Panc1 (cell line): ENCODE measurements at regions not wholly inside any gene's neighbourhood (a gene's known extent, or its start where the extent isn't known, plus 50 kb on each side); places are given as distances from the start of the nearest gene placed in this dataset.

Experiments
- POLR2AphosphoS5 ChIP-seq: IDR thresholded peaks from 2 replicates; pipeline ENCODE4 v1.6.1; 2012; ENCODE audit warnings: mild to moderate bottlenecking, low read depth, low read length, moderate library complexity
- REST ChIP-seq, 2 experiments: IDR thresholded peaks; 2 replicates each; pipeline ENCODE4 v1.6.1; 2011 to 2012; ENCODE audit warnings: low read depth in 2 of 2, control low read depth in 1 of 2, low read length in 1 of 2, mild to moderate bottlenecking in 1 of 2, moderate library complexity in 1 of 2; ENCODE audit not compliant: insufficient read depth in 1 of 2
- TCF7L2 ChIP-seq: IDR thresholded peaks from 2 replicates; pipeline ENCODE4 v1.6.1; 2011; ENCODE audit warnings: mild to moderate bottlenecking, low read depth, low read length, inconsistent platforms
- TF ChIP-seq, protein P1 (sequence below): fragments of 450-650 bp; IDR thresholded peaks from 2 replicates; pipeline ENCODE4 v1.5.1; 2017; ENCODE audit warnings: mild to moderate bottlenecking

DNA sequence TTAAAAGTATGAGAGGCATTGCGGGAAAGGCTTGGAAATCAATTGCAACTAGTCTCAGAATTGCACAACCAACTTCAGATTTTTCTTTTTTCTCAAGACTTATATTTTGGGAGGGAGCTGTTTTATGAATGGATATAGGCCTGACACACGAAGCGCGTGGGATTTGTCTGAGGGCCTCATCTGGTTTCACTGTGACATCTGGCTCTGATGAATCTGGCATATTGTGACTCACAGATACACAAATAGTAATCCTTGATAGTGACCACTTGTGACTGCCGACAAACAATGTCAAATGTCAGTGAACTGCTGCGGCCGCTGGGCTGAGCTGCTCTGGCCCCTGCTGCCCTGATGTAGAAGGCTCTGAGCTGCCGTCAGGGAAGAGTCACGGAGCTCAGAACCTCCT, 655.1 kb downstream of the INHBA start:
- TF ChIP-seq, protein P1, sequence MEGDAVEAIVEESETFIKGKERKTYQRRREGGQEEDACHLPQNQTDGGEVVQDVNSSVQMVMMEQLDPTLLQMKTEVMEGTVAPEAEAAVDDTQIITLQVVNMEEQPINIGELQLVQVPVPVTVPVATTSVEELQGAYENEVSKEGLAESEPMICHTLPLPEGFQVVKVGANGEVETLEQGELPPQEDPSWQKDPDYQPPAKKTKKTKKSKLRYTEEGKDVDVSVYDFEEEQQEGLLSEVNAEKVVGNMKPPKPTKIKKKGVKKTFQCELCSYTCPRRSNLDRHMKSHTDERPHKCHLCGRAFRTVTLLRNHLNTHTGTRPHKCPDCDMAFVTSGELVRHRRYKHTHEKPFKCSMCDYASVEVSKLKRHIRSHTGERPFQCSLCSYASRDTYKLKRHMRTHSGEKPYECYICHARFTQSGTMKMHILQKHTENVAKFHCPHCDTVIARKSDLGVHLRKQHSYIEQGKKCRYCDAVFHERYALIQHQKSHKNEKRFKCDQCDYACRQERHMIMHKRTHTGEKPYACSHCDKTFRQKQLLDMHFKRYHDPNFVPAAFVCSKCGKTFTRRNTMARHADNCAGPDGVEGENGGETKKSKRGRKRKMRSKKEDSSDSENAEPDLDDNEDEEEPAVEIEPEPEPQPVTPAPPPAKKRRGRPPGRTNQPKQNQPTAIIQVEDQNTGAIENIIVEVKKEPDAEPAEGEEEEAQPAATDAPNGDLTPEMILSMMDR = no peak
- TF ChIP-seq TCF7L2 (no peak), POLR2AphosphoS5 (no peak), REST (IDR thresholded peaks at IDR 0.05; ENCODE audit: insufficient read depth in 1 of 2, low read depth in 2 of 2, low read length in 1 of 2) (no peak)
